ENCODE measurements at regions not wholly inside any gene's neighbourhood (a gene's known extent, or its start where the extent isn't known, plus 50 kb on each side); places are given as distances from the start of the nearest gene placed in this dataset.

DNA sequence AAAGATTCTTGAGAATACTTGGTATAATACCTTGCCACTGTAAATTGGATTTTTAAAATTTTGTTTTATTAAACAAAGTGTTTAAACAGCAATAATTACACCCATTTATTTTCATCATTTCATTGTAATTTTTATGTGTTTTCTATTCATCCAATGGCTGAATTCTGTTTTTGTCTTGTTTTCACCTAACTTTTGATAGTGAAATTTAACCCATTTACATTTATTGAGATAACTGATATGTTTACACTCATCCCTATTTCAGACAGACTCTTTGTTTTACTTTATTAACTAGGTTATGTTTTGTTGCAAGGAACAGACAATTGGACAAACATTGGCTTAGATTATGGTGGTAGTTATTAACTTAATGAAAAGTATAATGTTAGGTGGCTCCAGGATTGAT is 113.1 kb upstream of the REG3A start:
- TF ChIP-seq, protein P1, sequence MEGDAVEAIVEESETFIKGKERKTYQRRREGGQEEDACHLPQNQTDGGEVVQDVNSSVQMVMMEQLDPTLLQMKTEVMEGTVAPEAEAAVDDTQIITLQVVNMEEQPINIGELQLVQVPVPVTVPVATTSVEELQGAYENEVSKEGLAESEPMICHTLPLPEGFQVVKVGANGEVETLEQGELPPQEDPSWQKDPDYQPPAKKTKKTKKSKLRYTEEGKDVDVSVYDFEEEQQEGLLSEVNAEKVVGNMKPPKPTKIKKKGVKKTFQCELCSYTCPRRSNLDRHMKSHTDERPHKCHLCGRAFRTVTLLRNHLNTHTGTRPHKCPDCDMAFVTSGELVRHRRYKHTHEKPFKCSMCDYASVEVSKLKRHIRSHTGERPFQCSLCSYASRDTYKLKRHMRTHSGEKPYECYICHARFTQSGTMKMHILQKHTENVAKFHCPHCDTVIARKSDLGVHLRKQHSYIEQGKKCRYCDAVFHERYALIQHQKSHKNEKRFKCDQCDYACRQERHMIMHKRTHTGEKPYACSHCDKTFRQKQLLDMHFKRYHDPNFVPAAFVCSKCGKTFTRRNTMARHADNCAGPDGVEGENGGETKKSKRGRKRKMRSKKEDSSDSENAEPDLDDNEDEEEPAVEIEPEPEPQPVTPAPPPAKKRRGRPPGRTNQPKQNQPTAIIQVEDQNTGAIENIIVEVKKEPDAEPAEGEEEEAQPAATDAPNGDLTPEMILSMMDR (IDR thresholded peaks at IDR 0.05; ENCODE audit: poor library complexity, severe bottlenecking): no peak
- TF ChIP-seq, protein P2, sequence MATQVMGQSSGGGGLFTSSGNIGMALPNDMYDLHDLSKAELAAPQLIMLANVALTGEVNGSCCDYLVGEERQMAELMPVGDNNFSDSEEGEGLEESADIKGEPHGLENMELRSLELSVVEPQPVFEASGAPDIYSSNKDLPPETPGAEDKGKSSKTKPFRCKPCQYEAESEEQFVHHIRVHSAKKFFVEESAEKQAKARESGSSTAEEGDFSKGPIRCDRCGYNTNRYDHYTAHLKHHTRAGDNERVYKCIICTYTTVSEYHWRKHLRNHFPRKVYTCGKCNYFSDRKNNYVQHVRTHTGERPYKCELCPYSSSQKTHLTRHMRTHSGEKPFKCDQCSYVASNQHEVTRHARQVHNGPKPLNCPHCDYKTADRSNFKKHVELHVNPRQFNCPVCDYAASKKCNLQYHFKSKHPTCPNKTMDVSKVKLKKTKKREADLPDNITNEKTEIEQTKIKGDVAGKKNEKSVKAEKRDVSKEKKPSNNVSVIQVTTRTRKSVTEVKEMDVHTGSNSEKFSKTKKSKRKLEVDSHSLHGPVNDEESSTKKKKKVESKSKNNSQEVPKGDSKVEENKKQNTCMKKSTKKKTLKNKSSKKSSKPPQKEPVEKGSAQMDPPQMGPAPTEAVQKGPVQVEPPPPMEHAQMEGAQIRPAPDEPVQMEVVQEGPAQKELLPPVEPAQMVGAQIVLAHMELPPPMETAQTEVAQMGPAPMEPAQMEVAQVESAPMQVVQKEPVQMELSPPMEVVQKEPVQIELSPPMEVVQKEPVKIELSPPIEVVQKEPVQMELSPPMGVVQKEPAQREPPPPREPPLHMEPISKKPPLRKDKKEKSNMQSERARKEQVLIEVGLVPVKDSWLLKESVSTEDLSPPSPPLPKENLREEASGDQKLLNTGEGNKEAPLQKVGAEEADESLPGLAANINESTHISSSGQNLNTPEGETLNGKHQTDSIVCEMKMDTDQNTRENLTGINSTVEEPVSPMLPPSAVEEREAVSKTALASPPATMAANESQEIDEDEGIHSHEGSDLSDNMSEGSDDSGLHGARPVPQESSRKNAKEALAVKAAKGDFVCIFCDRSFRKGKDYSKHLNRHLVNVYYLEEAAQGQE (IDR thresholded peaks at IDR 0.05; ENCODE audit: borderline replicate concordance): no peak
- TF ChIP-seq EZH2 (IDR thresholded peaks at IDR 0.05; ENCODE audit: borderline replicate concordance, insufficient read depth, low read length, poor library complexity, severe bottlenecking): no peak
- TF ChIP-seq RAD21 (conservative IDR thresholded peaks at IDR 0.05): no peak

Data from neural cell (in vitro differentiated cells).